Lung (tissue), 11 donors: ENCODE measurements at regions not wholly inside any gene's neighbourhood (a gene's known extent, or its start where the extent isn't known, plus 50 kb on each side); places are given as distances from the start of the nearest gene placed in this dataset.
"Not testable (repeated sequence)": the region's sequence is repeated elsewhere in the genome, so short reads cannot be mapped to it uniquely, and the experiment has no call there.

Experiments used
- ATAC-seq: fragments of 200-7000 bp; cut with Tn5 transposase; one replicate; pipeline ENCODE4 v1.9.1; 2020; ENCODE audit warnings: moderate number of reproducible peaks; ENCODE audit not compliant: insufficient read depth, low FRiP score
- DNase-seq, 3 donors: peaks; one replicate each; pipeline ENCODE4 v3.0.0-alpha.2; 2013 to 2017
- H3K27ac ChIP-seq, 2 donors: one replicate each; pipeline ENCODE4 v1.5.1; 2013; ENCODE audit warnings: mild to moderate bottlenecking in 2 of 2, moderate library complexity in 2 of 2, control low read depth in 1 of 2, inconsistent platforms in 1 of 2, low read depth in 1 of 2, low read length in 1 of 2
- H3K27me3 ChIP-seq, 3 donors: one replicate each; pipeline ENCODE4 v1.5.1; 2013; ENCODE audit warnings: low read length in 2 of 3; ENCODE audit not compliant: control insufficient read depth in 3 of 3, insufficient read depth in 3 of 3
- H3K36me3 ChIP-seq, 4 donors: one replicate each; pipeline ENCODE4 v1.5.1; 2013; ENCODE audit warnings: low read length in 4 of 4, mild to moderate bottlenecking in 1 of 4, moderate library complexity in 1 of 4; ENCODE audit not compliant: control insufficient read depth in 4 of 4, insufficient read depth in 4 of 4
- H3K4me1 ChIP-seq, 5 donors: one replicate each; pipeline ENCODE4 v1.5.1; 2013; ENCODE audit warnings: low read length in 5 of 5, mild to moderate bottlenecking in 2 of 5, moderate library complexity in 1 of 5; ENCODE audit not compliant: control insufficient read depth in 5 of 5, insufficient read depth in 5 of 5
- H3K4me3 ChIP-seq: one replicate; pipeline ENCODE4 v1.5.1; 2013; ENCODE audit warnings: mild to moderate bottlenecking, control low read depth, moderate library complexity
- H3K9ac ChIP-seq, 2 donors: one replicate each; pipeline ENCODE4 v1.5.1; 2013; ENCODE audit warnings: low read length in 2 of 2, control low read depth in 1 of 2; ENCODE audit not compliant: insufficient read depth in 1 of 2
- H3K9me3 ChIP-seq, 4 donors: one replicate each; pipeline ENCODE4 v1.5.1; 2013; ENCODE audit warnings: low read length in 3 of 4, mild to moderate bottlenecking in 1 of 4, moderate library complexity in 1 of 4; ENCODE audit not compliant: control insufficient read depth in 4 of 4, insufficient read depth in 3 of 4
- CTCF ChIP-seq: IDR thresholded peaks from 2 replicates; pipeline ENCODE4 v1.5.1; 2012; ENCODE audit warnings: mild to moderate bottlenecking; ENCODE audit errors: control extremely low read depth, extremely low read depth
- WGBS, 2 donors: extraction: QIAGEN DNeasy Blood & Tissue Kit; methylation state at CpG; one replicate each; pipeline ENCODE4 v1.1.7; 2013; 5-methylcytosine and 5-hydroxymethylcytosine counted together
- donor health status: control.
- donor health status: control.
- donor health status: Bipolar disorder and iron deficiency.
- donor health status: healthy.
- donor health status: DM: yes; HTN: yes; CAD: no.

- Histone ChIP-seq H3K9me3 (peaks cover 0 to 7% (median 0%) of the 10 kb centered on the region in 4 donors), H3K9ac (no peak overlapping the region), H3K4me3 (no peak overlapping the region), H3K4me1 (no peaks in the 10 kb centered on the region), H3K27me3 (no peaks in the 10 kb centered on the region), H3K36me3 (no peaks in the 10 kb centered on the region), H3K27ac (no peak overlapping the region)
- ATAC-seq = no peak
- DNase-seq = no peak
- no peak for TF ChIP-seq CTCF
Measured at GRCh38 chr12:78376257-78376656, 488.3 kb upstream of the SYT1 start.

GRCh38 chr12:78379065-78379464 lies 485.5 kb upstream of the SYT1 start:
- not testable (repeated sequence) for DNase-seq, H3K4me3 ChIP-seq, ATAC-seq, H3K4me1 ChIP-seq, H3K27ac ChIP-seq, H3K27me3 ChIP-seq, H3K36me3 ChIP-seq, H3K9me3 ChIP-seq, H3K9ac ChIP-seq
- 73 to 77% methylated on average over 2 of the region's 2 CpGs for WGBS, 2 donors

GRCh38 chr12:78383414-78383813 lies 481.2 kb upstream of the SYT1 start:
- no peak for DNase-seq
- 82 to 86% methylated on average over 2 of the region's 2 CpGs for WGBS, 2 donors

GRCh38 chr12:78384541-78384940 lies 480.0 kb upstream of the SYT1 start:
- ATAC-seq (no peak), DNase-seq (no peak)
- Histone ChIP-seq H3K36me3 (no peaks in the 10 kb centered on the region), H3K27ac (no peak overlapping the region), H3K9ac (no peak overlapping the region), H3K4me1 (no peaks in the 10 kb centered on the region), H3K27me3 (no peaks in the 10 kb centered on the region), H3K9me3 (peaks cover 0 to 2% (median 0%) of the 10 kb centered on the region in 4 donors), H3K4me3 (no peak overlapping the region)
- no peak for TF ChIP-seq CTCF
- 88 to 92% methylated on average over 6 of the region's 6 CpGs for WGBS, 2 donors

More at GRCh38 chr12:78383414-78383813, 481.2 kb upstream of the SYT1 start:
- Histone ChIP-seq H3K9ac (no peak overlapping the region), H3K4me1 (no peaks in the 10 kb centered on the region), H3K27me3 (no peaks in the 10 kb centered on the region), H3K9me3 (peaks cover 0 to 9% (median 0%) of the 10 kb centered on the region in 4 donors), H3K36me3 (no peaks in the 10 kb centered on the region), H3K27ac (no peak overlapping the region), H3K4me3 (no peak overlapping the region)
- TF ChIP-seq CTCF = no peak
- ATAC-seq = no peak
